Testis (tissue), 2 donors: ENCODE measurements at regions not wholly inside any gene's neighbourhood (a gene's known extent, or its start where the extent isn't known, plus 50 kb on each side); places are given as distances from the start of the nearest gene placed in this dataset.
"Not testable (repeated sequence)": the region's sequence is repeated elsewhere in the genome, so short reads cannot be mapped to it uniquely, and the experiment has no call there.

Source experiments
- DNase-seq: peaks from one replicate; pipeline ENCODE4 v3.0.0-alpha.2; 2019
- H3K27ac ChIP-seq, 2 donors: fragments of 200-600 bp; sonication (generic); one replicate each; pipeline ENCODE4 v1.5.1; 2019
- H3K27me3 ChIP-seq: fragments of 200-600 bp; sonication (generic); one replicate; pipeline ENCODE4 v1.5.1; 2019
- H3K36me3 ChIP-seq: fragments of 200-600 bp; sonication (generic); one replicate; pipeline ENCODE4 v1.5.1; 2017; ENCODE audit warnings: low read depth; ENCODE audit errors: missing control alignments
- H3K4me1 ChIP-seq: fragments of 200-600 bp; sonication (generic); one replicate; pipeline ENCODE4 v1.5.1; 2019
- H3K4me3 ChIP-seq, 2 donors: fragments of 200-600 bp; sonication (generic); one replicate each; pipeline ENCODE4 v1.5.1; 2017 to 2019
- H3K9me3 ChIP-seq: fragments of 200-600 bp; sonication (generic); one replicate; pipeline ENCODE4 v1.5.1; 2017
- POLR2A ChIP-seq: fragments of 450-650 bp; IDR thresholded peaks from one replicate; pipeline ENCODE4 v1.6.1; 2017; ENCODE audit warnings: antibody characterized with exemption, mild to moderate bottlenecking, moderate library complexity
- WGBS, 2 donors: methylation state at CpG; one replicate each; pipeline ENCODE4 v1.1.5; 2018; 5-methylcytosine and 5-hydroxymethylcytosine counted together
- intact Hi-C: fragments of 100-400 bp; cut with DNase I; formaldehyde crosslinking; loops from one replicate; pipeline ENCODE4 v1.15.1; 2023; ENCODE audit warnings: low total_unique reads
- TF ChIP-seq, protein P1 (sequence below), 3 experiments: fragments of 450-650 bp in 2 of 3; fragments of 200-600 bp in 1 of 3; sonication (generic) in 1 of 3; IDR thresholded peaks; one replicate each; pipeline ENCODE4 v1.5.1; 2016 to 2019; ENCODE audit warnings: antibody characterized with exemption in 3 of 3, mild to moderate bottlenecking in 2 of 3, moderate library complexity in 1 of 3

DNA sequence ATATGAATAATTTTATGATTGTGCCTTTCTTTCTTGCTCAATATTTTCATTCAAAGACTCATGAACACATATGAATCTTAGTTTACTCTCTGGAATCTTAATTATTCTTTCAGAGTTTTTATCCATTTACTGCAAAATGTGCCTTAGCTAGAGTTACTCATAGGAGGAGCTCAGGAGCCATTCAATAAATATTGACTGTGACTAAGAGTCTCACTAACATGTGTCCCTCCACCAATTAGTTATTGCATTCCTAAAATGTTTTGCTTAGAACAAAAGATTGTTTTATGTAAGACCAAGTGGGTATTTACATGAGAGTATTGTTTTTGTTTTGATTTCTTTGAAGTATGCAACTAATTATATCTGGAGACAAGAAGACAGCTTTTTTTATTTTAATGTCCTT, 218.4 kb upstream of the MAST4 start:
- H3K27ac ChIP-seq: no peak overlapping the region
- no peak overlapping the region for H3K4me3 ChIP-seq
- no peak for TF ChIP-seq POLR2A
- TF ChIP-seq, protein P1, sequence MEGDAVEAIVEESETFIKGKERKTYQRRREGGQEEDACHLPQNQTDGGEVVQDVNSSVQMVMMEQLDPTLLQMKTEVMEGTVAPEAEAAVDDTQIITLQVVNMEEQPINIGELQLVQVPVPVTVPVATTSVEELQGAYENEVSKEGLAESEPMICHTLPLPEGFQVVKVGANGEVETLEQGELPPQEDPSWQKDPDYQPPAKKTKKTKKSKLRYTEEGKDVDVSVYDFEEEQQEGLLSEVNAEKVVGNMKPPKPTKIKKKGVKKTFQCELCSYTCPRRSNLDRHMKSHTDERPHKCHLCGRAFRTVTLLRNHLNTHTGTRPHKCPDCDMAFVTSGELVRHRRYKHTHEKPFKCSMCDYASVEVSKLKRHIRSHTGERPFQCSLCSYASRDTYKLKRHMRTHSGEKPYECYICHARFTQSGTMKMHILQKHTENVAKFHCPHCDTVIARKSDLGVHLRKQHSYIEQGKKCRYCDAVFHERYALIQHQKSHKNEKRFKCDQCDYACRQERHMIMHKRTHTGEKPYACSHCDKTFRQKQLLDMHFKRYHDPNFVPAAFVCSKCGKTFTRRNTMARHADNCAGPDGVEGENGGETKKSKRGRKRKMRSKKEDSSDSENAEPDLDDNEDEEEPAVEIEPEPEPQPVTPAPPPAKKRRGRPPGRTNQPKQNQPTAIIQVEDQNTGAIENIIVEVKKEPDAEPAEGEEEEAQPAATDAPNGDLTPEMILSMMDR (IDR thresholded peaks at IDR 0.05): no peak
- no peak for DNase-seq
- H3K9me3 ChIP-seq: no peaks in the 10 kb centered on the region
- H3K36me3 ChIP-seq: no peaks in the 10 kb centered on the region
- H3K4me1 ChIP-seq: no peaks in the 10 kb centered on the region
- H3K27me3 ChIP-seq: no peaks in the 10 kb centered on the region
- intact Hi-C loops: no loop called here

DNA sequence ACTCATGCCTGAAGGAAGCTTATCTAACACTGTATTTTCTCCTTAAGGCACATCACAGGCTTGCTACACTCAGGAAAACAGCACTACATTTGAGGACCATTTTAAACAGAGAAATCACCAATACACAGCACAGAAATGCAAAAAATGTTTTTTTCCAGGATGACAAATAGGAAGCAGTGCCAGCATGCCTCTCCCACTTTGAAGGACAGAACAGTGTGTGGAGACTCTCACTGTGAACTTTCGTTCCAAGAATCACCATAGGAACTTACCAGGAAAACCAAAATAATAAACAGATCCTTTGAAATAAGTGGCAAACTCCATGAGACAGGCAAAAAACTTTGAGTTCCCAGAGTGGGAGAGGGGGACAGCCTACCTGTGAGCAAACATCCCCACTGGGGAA, 217.8 kb upstream of the MAST4 start:
- H3K36me3 ChIP-seq: no peaks in the 10 kb centered on the region

DNA sequence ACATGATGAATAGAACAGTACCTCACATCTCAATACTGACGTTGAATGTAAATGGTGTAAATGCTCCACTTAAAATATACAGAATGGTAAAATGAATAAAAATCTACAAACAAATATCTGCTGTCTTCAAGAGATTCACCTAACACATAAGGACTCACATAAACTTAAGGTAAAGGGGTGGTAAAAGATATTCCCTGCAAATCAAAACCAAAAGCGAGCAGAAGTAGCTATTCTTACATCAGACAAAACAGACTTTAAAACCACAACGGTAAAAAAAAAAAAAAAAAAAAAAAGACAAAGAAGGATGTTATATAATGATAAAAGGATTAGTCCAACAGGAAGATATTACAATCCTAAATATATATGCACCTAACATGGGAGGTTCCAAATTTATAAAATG, 214.0 kb upstream of the MAST4 start:
- WGBS, 2 donors: 81 to 83% methylated on average over 3 of the region's 3 CpGs
- DNase-seq: no peak
- no peak overlapping the region for H3K4me3 ChIP-seq
- H3K36me3 ChIP-seq: no peaks in the 10 kb centered on the region
- H3K4me1 ChIP-seq: no peaks in the 10 kb centered on the region
- intact Hi-C loops: no loop called here
- H3K9me3 ChIP-seq: no peaks in the 10 kb centered on the region
- H3K27ac ChIP-seq: no peak overlapping the region
- no peaks in the 10 kb centered on the region for H3K27me3 ChIP-seq
- TF ChIP-seq POLR2A: no peak
- TF ChIP-seq, protein P1 (IDR thresholded peaks at IDR 0.05): no peak

More for the DNA sequence above, 217.8 kb upstream of the MAST4 start:
- H3K27ac ChIP-seq: no peak overlapping the region
- H3K4me1 ChIP-seq: no peaks in the 10 kb centered on the region
- no peaks in the 10 kb centered on the region for H3K27me3 ChIP-seq
- no peak overlapping the region for H3K4me3 ChIP-seq
- TF ChIP-seq POLR2A: no peak
- TF ChIP-seq, protein P1 (IDR thresholded peaks at IDR 0.05): no peak
- no peak for DNase-seq
- H3K9me3 ChIP-seq: no peaks in the 10 kb centered on the region
- WGBS, 2 donors: 32 to 50% methylated on average over 1 of the region's 1 CpG
- intact Hi-C loops: no loop called here

DNA sequence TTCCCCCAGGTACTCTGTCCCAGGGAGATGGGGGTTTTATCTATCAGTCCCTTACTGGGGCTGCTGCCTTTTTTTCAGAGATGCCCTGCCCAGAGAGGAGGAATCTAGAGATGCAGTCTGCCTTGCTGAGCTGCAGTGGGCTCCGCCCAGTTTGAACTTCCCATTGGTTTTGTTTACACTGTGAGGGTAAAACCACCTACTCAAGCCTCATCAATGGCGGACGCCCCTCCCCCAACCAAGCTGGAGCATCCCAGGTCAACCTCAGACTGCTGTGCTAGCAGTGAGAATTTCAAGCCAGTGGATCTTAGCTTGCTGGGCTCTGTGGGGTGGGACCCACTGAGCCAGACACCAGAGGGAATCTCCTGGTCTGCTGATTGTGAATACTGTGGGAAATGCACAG, 191.0 kb upstream of the MAST4 start:
- H3K27me3 ChIP-seq, H3K27ac ChIP-seq, H3K36me3 ChIP-seq, H3K4me3 ChIP-seq, DNase-seq, intact Hi-C loops, H3K9me3 ChIP-seq, H3K4me1 ChIP-seq: not testable (repeated sequence)
- WGBS, 2 donors: 93 to 100% methylated on average over 2 to 3 of the region's 3 CpGs

DNA sequence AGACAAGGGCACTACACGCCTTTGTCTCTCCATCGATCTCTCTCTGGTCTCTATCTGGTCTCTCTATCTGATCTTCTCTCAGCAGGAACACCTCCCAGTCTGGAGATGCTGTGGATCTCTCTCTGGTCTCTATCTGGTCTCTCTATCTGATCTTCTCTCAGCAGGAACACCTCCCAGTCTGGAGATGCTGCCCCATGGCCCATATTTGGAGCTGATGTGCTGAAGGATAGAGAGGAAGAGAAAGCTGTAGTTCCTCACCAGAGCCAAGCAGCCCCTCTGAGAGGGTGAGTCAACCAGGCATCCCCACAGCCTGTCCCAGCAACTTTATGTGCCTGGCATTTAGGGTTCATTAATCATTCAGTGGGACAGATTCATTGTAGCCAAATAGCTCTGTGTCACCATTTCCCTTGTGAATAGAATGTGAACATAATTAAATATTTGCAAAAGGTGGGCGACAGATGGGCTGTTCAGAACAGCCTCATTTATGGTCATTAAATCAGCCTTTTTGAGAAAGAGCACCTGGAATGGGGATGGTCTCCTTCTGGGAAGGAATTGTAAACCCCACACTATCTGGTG, 189.3 kb upstream of the MAST4 start:
- Histone ChIP-seq H3K4me1 (no peaks in the 10 kb centered on the region), H3K9me3 (no peaks in the 10 kb centered on the region), H3K4me3 (no peak overlapping the region), H3K27me3 (no peaks in the 10 kb centered on the region), H3K27ac (no peak overlapping the region), H3K36me3 (no peaks in the 10 kb centered on the region)
- DNase-seq: no peak
- 77 to 81% methylated on average over 3 of the region's 3 CpGs for WGBS, 2 donors
- intact Hi-C loops: no loop called here
- TF ChIP-seq POLR2A: no peak
- TF ChIP-seq, protein P1 (IDR thresholded peaks at IDR 0.05): no peak
